Adipocyte (in vitro differentiated cells): ENCODE measurements at regions not wholly inside any gene's neighbourhood (a gene's known extent, or its start where the extent isn't known, plus 50 kb on each side); places are given as distances from the start of the nearest gene placed in this dataset.

Experiments
- DNase-seq: peaks from one replicate; pipeline ENCODE4 v3.0.0-alpha.2; 2015; ENCODE audit warnings: low read depth
- H3K27me3 ChIP-seq: replicated peaks from 2 replicates; pipeline ENCODE4 v1.7.0; 2013; ENCODE audit warnings: mild to moderate bottlenecking, low read length, moderate library complexity; ENCODE audit not compliant: control insufficient read depth, insufficient read depth
- H3K36me3 ChIP-seq: 2 replicates; pipeline ENCODE4 v1.7.0; 2013; ENCODE audit warnings: low read length, mild to moderate bottlenecking, moderate library complexity; ENCODE audit not compliant: control insufficient read depth, insufficient read depth, severe bottlenecking
- H3K4me1 ChIP-seq: 2 replicates; pipeline ENCODE4 v1.7.0; 2013; ENCODE audit warnings: mild to moderate bottlenecking, low read length, moderate library complexity; ENCODE audit not compliant: control insufficient read depth, insufficient read depth
- H3K4me3 ChIP-seq: 2 replicates; pipeline ENCODE4 v1.7.0; 2013; ENCODE audit warnings: mild to moderate bottlenecking, low read length, moderate library complexity
- H3K9ac ChIP-seq: 2 replicates; pipeline ENCODE4 v1.7.0; 2013; ENCODE audit warnings: mild to moderate bottlenecking, low read length, moderate library complexity
- H3K9me3 ChIP-seq: 2 replicates; pipeline ENCODE4 v1.7.0; 2013; ENCODE audit warnings: mild to moderate bottlenecking, low read length, moderate library complexity; ENCODE audit not compliant: control insufficient read depth

DNA sequence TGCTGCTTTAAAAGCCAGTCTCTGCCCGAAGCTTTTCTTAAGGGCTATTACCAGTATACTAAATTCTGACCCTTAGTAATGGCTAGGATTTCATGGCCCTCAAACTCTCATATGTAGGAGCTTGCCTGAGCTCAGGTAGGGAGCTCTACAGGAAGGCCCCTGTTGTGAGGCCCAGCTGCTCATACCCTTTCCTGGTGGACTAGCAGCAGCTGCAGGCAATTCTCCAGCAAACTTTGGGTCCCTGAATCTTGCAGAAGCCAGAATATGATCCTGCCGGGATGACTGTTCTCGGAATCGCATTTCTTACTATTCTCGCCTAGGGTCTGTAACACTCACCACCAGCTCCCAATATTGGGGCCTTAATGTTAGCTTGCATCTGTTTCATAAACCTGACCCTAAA is 106.4 kb upstream of the SERTAD2 start:
- Histone ChIP-seq H3K4me3 (no peak overlapping the region), H3K27me3 (no peaks in the 10 kb centered on the region), H3K9ac (no peak overlapping the region), H3K4me1 (no peaks in the 10 kb centered on the region), H3K9me3 (peaks cover 3% of the 10 kb centered on the region), H3K36me3 (no peaks in the 10 kb centered on the region)
- no peak for DNase-seq

DNA sequence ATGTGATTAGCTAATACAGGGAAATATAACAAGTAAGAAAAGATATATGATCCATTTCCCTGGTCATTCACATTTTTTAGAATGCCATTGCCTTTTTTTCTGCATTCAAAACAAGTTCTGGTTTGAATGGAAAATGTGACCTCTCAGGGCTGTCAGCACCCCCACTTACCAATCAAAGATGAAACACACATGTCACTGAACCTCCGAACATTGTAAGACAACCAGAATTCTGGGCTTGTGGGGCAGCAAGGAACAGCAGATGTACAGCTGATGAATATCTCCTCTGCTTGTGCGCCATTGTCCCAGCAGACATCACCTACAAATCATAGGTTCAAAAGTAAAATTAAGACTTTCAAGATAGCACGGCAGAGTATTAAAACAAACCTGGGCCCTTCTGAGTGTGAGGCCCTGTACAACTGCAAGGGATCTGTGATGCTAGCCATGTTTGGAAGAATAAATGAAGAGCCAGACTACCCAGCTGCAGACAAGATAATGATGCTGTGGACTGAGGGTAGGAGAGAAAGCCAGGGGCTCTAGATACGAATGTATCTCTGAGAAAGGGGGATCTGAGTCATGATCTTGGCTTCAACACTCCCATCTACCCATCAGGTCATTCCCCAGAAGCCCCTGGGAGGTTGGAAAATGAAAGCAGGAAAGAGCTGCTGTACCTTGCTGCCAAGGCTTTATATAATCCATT is 108.7 kb upstream of the SERTAD2 start:
- Histone ChIP-seq H3K9ac (no peak overlapping the region), H3K4me1 (peaks cover 10% of the 10 kb centered on the region), H3K36me3 (no peaks in the 10 kb centered on the region), H3K27me3 (no peaks in the 10 kb centered on the region), H3K9me3 (no peaks in the 10 kb centered on the region), H3K4me3 (no peak overlapping the region)
- no peak for DNase-seq

DNA sequence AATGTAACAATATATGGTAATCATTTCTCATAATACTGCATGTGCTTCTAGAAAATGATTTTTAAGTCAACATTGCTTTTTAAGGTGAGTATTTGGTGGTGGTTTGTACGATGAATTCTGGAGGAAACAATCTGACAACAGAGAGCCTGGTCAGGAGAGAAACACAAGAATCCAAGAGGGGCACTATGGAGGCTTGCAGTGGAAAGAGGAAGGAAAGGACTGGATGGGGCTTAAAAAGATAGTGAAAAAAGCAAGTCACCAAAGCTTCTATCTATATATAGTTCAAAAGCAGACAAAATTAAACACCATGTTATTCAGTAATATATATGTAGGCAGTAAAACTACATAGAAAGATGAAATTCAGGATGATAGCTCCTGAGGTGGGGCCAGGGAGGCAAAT is 109.4 kb upstream of the SERTAD2 start:
- no peaks in the 10 kb centered on the region for H3K9me3 ChIP-seq
- no peaks in the 10 kb centered on the region for H3K27me3 ChIP-seq
- H3K9ac ChIP-seq: no peak overlapping the region
- H3K36me3 ChIP-seq: no peaks in the 10 kb centered on the region
- peaks cover 10% of the 10 kb centered on the region for H3K4me1 ChIP-seq
- no peak for DNase-seq
- H3K4me3 ChIP-seq: no peak overlapping the region

DNA sequence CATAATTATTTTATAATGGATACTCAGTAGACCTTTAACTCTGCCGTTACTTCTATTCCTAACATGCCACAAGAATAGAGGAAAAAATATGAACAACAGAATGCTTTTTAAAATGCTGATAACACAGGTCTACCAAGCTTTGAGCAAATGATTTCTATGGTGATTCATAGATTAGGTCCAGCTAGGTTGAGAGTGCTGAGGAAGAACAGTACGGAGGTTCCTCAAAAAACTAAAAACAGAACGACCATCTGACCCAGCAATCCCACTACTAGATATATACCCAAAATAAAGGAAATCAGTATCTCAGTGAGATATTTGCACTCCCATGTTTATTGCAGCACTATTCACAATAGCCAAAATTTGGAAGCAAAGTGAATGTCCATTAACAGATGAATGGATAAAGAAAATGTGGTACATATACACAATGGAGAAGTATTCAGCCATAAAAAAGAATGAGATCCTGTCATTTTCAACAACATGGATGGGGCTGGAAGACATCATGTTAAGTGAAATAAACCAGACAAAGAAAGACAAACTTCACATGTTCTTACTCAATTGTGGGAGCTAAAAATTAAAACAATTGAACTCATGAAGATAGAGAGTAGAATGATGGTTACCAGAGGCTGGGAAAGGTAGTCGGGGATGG is 111.6 kb upstream of the SERTAD2 start:
- DNase-seq: no peak
- Histone ChIP-seq H3K4me3 (no peak overlapping the region), H3K9ac (no peak overlapping the region), H3K27me3 (no peaks in the 10 kb centered on the region), H3K4me1 (peaks cover 29% of the 10 kb centered on the region), H3K9me3 (no peaks in the 10 kb centered on the region), H3K36me3 (no peaks in the 10 kb centered on the region)

- Histone ChIP-seq H3K9ac (peak overlapping the region; percentile 95), H3K9me3 (no peaks in the 10 kb centered on the region), H3K36me3 (no peaks in the 10 kb centered on the region), H3K4me3 (peak overlapping the region; percentile 86), H3K27me3 (no peaks in the 10 kb centered on the region), H3K4me1 (peaks cover 46% of the 10 kb centered on the region)
- DNase-seq: peak; percentile 76
Measured at GRCh38 chr2:64766841-64767669, 113.3 kb upstream of the SERTAD2 start.

DNA sequence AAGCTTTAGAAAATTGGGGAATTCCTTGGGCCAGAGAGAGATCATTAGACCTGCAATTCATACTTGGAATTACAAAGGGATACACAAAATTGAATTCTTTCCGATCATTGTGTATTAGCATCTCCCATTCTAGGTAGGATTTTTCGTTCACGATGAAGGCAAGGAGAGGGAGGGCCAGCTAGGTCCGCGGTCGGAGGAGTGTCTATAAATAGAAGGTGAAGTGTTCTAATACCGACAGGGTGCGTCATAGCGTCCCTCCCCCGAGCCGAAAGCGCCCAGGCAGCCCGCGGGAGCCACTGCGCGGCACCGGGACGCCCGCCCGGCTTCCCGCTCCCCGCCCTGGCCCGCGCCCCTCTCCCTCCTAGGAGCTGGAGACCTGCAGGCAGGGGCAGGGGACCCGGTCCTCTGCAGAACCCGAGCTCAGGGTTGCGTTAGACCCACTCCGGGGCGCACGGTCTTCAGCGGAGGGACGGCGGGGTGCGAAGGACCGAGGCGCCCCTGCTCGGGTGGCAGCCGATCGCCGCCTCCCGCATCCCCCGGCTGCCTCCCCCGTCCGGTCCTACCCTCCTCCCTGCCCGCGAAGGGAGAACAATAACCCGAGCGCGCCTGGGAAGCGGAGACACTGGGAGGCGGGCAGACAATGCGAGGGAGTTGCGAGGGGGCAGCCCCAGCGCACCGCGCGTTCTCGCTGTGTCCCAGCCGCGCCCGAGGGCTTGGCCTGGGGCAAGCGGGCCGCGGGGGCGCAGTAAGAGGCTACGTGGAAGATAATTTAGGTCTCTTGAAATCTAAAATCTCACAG is 114.2 kb upstream of the SERTAD2 start:
- Histone ChIP-seq H3K9ac (peak overlapping the region; percentile 95), H3K9me3 (no peaks in the 10 kb centered on the region), H3K36me3 (no peaks in the 10 kb centered on the region), H3K4me1 (peaks cover 51% of the 10 kb centered on the region), H3K27me3 (no peaks in the 10 kb centered on the region), H3K4me3 (peak overlapping the region; percentile 86)
- peak; percentile 95 for DNase-seq

- H3K4me1 ChIP-seq: peaks cover 51% of the 10 kb centered on the region
- no peaks in the 10 kb centered on the region for H3K9me3 ChIP-seq
- peak overlapping the region; percentile 95 for H3K9ac ChIP-seq
- H3K4me3 ChIP-seq: peak overlapping the region; percentile 86
- no peaks in the 10 kb centered on the region for H3K36me3 ChIP-seq
- H3K27me3 ChIP-seq: no peaks in the 10 kb centered on the region
- no peak for DNase-seq
Measured at GRCh38 chr2:64768491-64769005, 114.8 kb upstream of the SERTAD2 start.

GRCh38 chr2:64769392-64770044 is 115.8 kb upstream of the SERTAD2 start:
- DNase-seq: no peak
- H3K36me3 ChIP-seq: no peaks in the 10 kb centered on the region
- no peaks in the 10 kb centered on the region for H3K27me3 ChIP-seq
- H3K9ac ChIP-seq: peak overlapping the region; percentile 17
- no peak overlapping the region for H3K4me3 ChIP-seq
- no peaks in the 10 kb centered on the region for H3K9me3 ChIP-seq
- H3K4me1 ChIP-seq: peaks cover 51% of the 10 kb centered on the region

- DNase-seq: no peak
Measured at GRCh38 chr2:64770137-64770780, 116.5 kb upstream of the SERTAD2 start.

GRCh38 chr2:64770781-64771334 is 117.1 kb upstream of the SERTAD2 start:
- H3K9me3 ChIP-seq: peaks cover 8% of the 10 kb centered on the region

More at GRCh38 chr2:64770137-64770780, 116.5 kb upstream of the SERTAD2 start:
- Histone ChIP-seq H3K4me1 (peaks cover 51% of the 10 kb centered on the region), H3K27me3 (no peaks in the 10 kb centered on the region), H3K9ac (peak overlapping the region; percentile 18), H3K36me3 (no peaks in the 10 kb centered on the region), H3K4me3 (no peak overlapping the region), H3K9me3 (peaks cover 2% of the 10 kb centered on the region)

More at GRCh38 chr2:64770781-64771334, 117.1 kb upstream of the SERTAD2 start:
- peaks cover 51% of the 10 kb centered on the region for H3K4me1 ChIP-seq
- DNase-seq: peak; percentile 62
- H3K36me3 ChIP-seq: no peaks in the 10 kb centered on the region
- H3K9ac ChIP-seq: peak overlapping the region; percentile 18
- no peaks in the 10 kb centered on the region for H3K27me3 ChIP-seq
- no peak overlapping the region for H3K4me3 ChIP-seq
